ENCODE measurements at regions not wholly inside any gene's neighbourhood (a gene's known extent, or its start where the extent isn't known, plus 50 kb on each side); places are given as distances from the start of the nearest gene placed in this dataset.

GRCh38 chr11:70891844-70892380 lies 360.5 kb downstream of the SHANK2 start:
- no peak for TF ChIP-seq CTCF (IDR thresholded peaks at IDR 0.05)
- TF ChIP-seq POLR2A (IDR thresholded peaks at IDR 0.05), result no peak

DNA sequence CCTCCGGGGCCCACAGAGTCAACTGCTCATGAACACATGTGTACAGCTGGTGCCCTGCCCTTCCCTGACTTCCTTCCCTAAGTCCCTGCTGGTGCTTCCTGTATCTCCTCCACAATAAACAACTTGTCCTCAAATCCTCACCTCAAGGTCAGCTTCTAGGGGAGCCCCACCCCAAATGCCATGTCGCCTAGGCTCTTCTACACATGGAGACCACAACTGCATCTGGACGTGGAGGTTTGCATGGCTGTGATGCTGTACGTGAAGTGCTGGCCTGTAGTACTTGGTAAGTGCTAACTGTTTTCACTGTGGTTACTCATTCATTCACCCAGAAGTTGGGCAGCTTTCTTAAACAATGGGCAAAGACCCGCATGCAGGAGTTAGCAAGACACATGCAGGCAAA lies 359.5 kb downstream of the SHANK2 start:
- H3K9me3 ChIP-seq, result no peaks in the 10 kb centered on the region
- H3K27ac ChIP-seq, result no peak overlapping the region
- H3K4me1 ChIP-seq, result no peaks in the 10 kb centered on the region
- H3K4me3 ChIP-seq, result no peak overlapping the region
- intact Hi-C loops (cut with DNase I; ENCODE audit: low total_unique reads), result no loop called here
- H3K27me3 ChIP-seq, result no peaks in the 10 kb centered on the region
- TF ChIP-seq POLR2A (IDR thresholded peaks at IDR 0.05), result no peak
- TF ChIP-seq CTCF (IDR thresholded peaks at IDR 0.05), result no peak
- H3K36me3 ChIP-seq, result no peaks in the 10 kb centered on the region
- DNase-seq, result no peak

More at GRCh38 chr11:70891844-70892380, 360.5 kb downstream of the SHANK2 start:
- H3K4me1 ChIP-seq, result no peaks in the 10 kb centered on the region
- no peak overlapping the region for H3K27ac ChIP-seq
- intact Hi-C loops (cut with DNase I; ENCODE audit: low total_unique reads), result no loop called here
- H3K9me3 ChIP-seq, result no peaks in the 10 kb centered on the region
- DNase-seq, result no peak
- H3K27me3 ChIP-seq, result no peaks in the 10 kb centered on the region
- no peaks in the 10 kb centered on the region for H3K36me3 ChIP-seq
- no peak overlapping the region for H3K4me3 ChIP-seq

DNA sequence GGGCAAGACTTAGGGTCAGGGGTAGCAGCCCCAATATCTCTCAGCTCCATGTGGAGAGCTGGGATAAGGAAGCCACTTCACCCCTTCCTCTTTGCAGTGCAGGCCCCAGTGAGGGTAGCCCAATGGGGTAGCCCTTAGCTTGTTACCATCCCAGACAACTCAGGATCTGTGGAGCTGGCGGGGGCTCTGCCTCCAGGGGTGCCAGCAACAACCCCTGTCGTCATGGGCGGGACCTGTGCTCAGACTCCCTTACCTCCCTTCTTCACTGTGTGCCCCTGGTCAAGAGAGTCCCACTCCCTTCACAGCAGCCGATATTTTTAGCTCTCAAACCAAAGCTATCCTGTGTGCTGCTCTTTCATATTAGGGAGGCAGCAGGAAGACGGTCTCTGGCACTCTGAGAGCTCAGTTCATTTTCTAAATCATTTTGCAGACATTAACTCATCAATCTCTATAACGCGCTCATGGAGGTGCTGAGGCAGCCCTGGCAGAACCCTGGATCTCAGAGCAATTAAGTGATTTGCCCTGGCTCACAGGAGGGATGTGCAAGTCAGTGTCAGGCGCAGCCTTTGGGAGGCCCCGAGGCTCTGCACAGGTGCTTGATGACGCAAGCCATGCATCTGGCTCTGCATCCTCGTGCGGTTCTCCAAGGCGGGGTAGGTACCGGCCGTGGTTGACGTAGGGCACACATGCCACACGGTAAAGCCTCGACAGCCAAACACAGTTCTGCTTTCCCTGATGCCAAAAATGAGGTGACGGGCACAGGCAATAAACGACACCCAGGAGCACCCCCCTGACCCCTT lies 357.6 kb downstream of the SHANK2 start:
- no peaks in the 10 kb centered on the region for H3K27me3 ChIP-seq
- no peaks in the 10 kb centered on the region for H3K36me3 ChIP-seq
- H3K4me3 ChIP-seq, result no peak overlapping the region
- DNase-seq, result no peak
- TF ChIP-seq CTCF (IDR thresholded peaks at IDR 0.05) (no peak), POLR2A (IDR thresholded peaks at IDR 0.05) (no peak)
- no peak overlapping the region for H3K27ac ChIP-seq
- no peaks in the 10 kb centered on the region for H3K9me3 ChIP-seq
- intact Hi-C loops (cut with DNase I; ENCODE audit: low total_unique reads), result no loop called here
- H3K4me1 ChIP-seq, result no peaks in the 10 kb centered on the region

- no peaks in the 10 kb centered on the region for H3K4me1 ChIP-seq
- TF ChIP-seq POLR2A (IDR thresholded peaks at IDR 0.05), result no peak
- TF ChIP-seq CTCF (IDR thresholded peaks at IDR 0.05), result no peak
- H3K27ac ChIP-seq, result no peak overlapping the region
- no peaks in the 10 kb centered on the region for H3K9me3 ChIP-seq
- H3K4me3 ChIP-seq, result no peak overlapping the region
- H3K27me3 ChIP-seq, result no peaks in the 10 kb centered on the region
- H3K36me3 ChIP-seq, result no peaks in the 10 kb centered on the region
- DNase-seq, result no peak
- intact Hi-C loops (cut with DNase I; ENCODE audit: low total_unique reads), result no loop called here
Measured at GRCh38 chr11:70895366-70895670, 357.1 kb downstream of the SHANK2 start.

- Histone ChIP-seq H3K4me3 (no peak overlapping the region), H3K36me3 (no peaks in the 10 kb centered on the region), H3K9me3 (no peaks in the 10 kb centered on the region), H3K4me1 (no peaks in the 10 kb centered on the region), H3K27me3 (no peaks in the 10 kb centered on the region), H3K27ac (no peak overlapping the region)
- DNase-seq, result no peak
- no peak for TF ChIP-seq POLR2A (IDR thresholded peaks at IDR 0.05)
- intact Hi-C loops (cut with DNase I; ENCODE audit: low total_unique reads), result no loop called here
Measured at GRCh38 chr11:70897429-70897828, 354.9 kb downstream of the SHANK2 start.
